CD4-positive, alpha-beta T cell (primary cell): ENCODE measurements at regions not wholly inside any gene's neighbourhood (a gene's known extent, or its start where the extent isn't known, plus 50 kb on each side); places are given as distances from the start of the nearest gene placed in this dataset.

Experiments used
- ATAC-seq: fragments of 200-7000 bp; cut with Tn5 transposase; one replicate; pipeline ENCODE4 v1.10.0; 2022; ENCODE audit warnings: mild to moderate bottlenecking; ENCODE audit not compliant: poor library complexity
- CTCF ChIA-PET: fragments of 350-600 bp; sonication (Branson Sonifier 250); formaldehyde crosslinking; loops from one replicate; lab custom pipeline; 2021; ENCODE audit warnings: antibody characterized with exemption, inconsistent platforms; lab: Charles Lee
- POLR2A ChIA-PET: fragments of 350-600 bp; sonication (Branson Sonifier 250); formaldehyde crosslinking; loops from one replicate; lab custom pipeline; 2021; ENCODE audit warnings: antibody characterized with exemption, inconsistent platforms; lab: Charles Lee
- DNase-seq, 14 experiments: peaks; one replicate each; pipeline ENCODE4 v3.0.0-alpha.2; 2013 to 2020; ENCODE audit warnings: mixed read lengths in 2 of 14
- H3K27ac ChIP-seq, 2 donors: one replicate each; pipeline versions ENCODE4 v1.5.1 to v1.7.0; 2013; ENCODE audit warnings: low read length in 2 of 2, low read depth in 1 of 2, mild to moderate bottlenecking in 1 of 2
- H3K27me3 ChIP-seq, 2 experiments: 1 replicate in 1 of 2; 2 replicates in 1 of 2; pipeline versions ENCODE4 v1.6.1 to v1.7.0; 2013; ENCODE audit warnings: low read length in 2 of 2, control low read depth in 1 of 2, mild to moderate bottlenecking in 1 of 2, moderate library complexity in 1 of 2; ENCODE audit not compliant: insufficient read depth in 2 of 2, control insufficient read depth in 1 of 2
- H3K36me3 ChIP-seq: one replicate; pipeline ENCODE4 v1.6.1; 2013; ENCODE audit warnings: low read length, control low read depth; ENCODE audit not compliant: insufficient read depth
- H3K4me1 ChIP-seq: one replicate; pipeline ENCODE4 v1.6.1; 2013; ENCODE audit warnings: low read length, control low read depth; ENCODE audit not compliant: insufficient read depth
- H3K4me3 ChIP-seq: one replicate; pipeline ENCODE4 v1.5.1; 2013; ENCODE audit warnings: mild to moderate bottlenecking, low read length, moderate library complexity
- H3K9me3 ChIP-seq, 2 experiments: 1 replicate in 1 of 2; 2 replicates in 1 of 2; pipeline versions ENCODE4 v1.6.1 to v1.7.0; 2013; ENCODE audit warnings: low read length in 2 of 2, mild to moderate bottlenecking in 2 of 2, control low read depth in 1 of 2, moderate library complexity in 1 of 2; ENCODE audit not compliant: control insufficient read depth in 1 of 2, insufficient read depth in 1 of 2
- H3K27ac Mint-ChIP-seq: one replicate; pipeline ENCODE4 v1.8.0; 2020; ENCODE audit warnings: mixed read lengths
- H3K27me3 Mint-ChIP-seq: one replicate; pipeline ENCODE4 v1.8.0; 2021; ENCODE audit warnings: mixed read lengths
- H3K36me3 Mint-ChIP-seq: one replicate; pipeline ENCODE4 v1.8.0; 2021; ENCODE audit warnings: low read depth, mixed read lengths
- H3K4me1 Mint-ChIP-seq: one replicate; pipeline ENCODE4 v1.8.0; 2021; ENCODE audit warnings: low read depth, mixed read lengths
- H3K4me3 Mint-ChIP-seq: one replicate; pipeline ENCODE4 v1.8.0; 2020; ENCODE audit warnings: mild to moderate bottlenecking, mixed read lengths
- H3K9me3 Mint-ChIP-seq: one replicate; pipeline ENCODE4 v1.8.0; 2020; ENCODE audit warnings: mixed read lengths
- intact Hi-C, 2 experiments: fragments of 100-400 bp; cut with DNase I in 1 of 2; cut with micrococcal nuclease in 1 of 2; formaldehyde crosslinking; loops; one replicate each; pipeline versions ENCODE4 v1.15.1 to v1.9.0; 2023 to 2025; cut with DNase I, micrococcal nuclease
- TF ChIP-seq, protein P1 (sequence below): fragments of 200-600 bp; IDR thresholded peaks from one replicate; pipeline ENCODE4 v1.8.0; 2022; ENCODE audit warnings: antibody characterized with exemption, mild to moderate bottlenecking

DNA sequence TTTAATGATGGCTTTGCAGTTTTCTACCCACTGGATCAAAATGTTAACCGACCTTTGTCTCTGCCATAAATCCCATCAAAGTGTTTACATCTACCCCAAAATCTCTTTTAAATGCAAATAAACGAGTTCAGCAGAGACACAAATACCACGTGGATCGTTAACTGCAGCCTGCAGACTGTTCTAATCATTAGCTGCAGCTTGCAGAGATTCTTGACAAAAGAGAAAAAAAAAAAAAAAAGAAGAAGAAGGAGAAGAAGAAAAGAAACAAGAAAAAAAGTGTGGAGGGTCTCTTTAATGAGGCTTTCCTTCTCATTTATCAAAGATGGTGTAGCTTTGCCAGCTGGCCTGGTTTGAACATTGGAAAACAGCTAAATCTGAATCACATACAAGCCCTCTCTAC lies 275.7 kb downstream of the NEDD1 start:
- CTCF ChIA-PET, result no interaction called here
- TF ChIP-seq, protein P1, sequence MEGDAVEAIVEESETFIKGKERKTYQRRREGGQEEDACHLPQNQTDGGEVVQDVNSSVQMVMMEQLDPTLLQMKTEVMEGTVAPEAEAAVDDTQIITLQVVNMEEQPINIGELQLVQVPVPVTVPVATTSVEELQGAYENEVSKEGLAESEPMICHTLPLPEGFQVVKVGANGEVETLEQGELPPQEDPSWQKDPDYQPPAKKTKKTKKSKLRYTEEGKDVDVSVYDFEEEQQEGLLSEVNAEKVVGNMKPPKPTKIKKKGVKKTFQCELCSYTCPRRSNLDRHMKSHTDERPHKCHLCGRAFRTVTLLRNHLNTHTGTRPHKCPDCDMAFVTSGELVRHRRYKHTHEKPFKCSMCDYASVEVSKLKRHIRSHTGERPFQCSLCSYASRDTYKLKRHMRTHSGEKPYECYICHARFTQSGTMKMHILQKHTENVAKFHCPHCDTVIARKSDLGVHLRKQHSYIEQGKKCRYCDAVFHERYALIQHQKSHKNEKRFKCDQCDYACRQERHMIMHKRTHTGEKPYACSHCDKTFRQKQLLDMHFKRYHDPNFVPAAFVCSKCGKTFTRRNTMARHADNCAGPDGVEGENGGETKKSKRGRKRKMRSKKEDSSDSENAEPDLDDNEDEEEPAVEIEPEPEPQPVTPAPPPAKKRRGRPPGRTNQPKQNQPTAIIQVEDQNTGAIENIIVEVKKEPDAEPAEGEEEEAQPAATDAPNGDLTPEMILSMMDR, result no peak

DNA sequence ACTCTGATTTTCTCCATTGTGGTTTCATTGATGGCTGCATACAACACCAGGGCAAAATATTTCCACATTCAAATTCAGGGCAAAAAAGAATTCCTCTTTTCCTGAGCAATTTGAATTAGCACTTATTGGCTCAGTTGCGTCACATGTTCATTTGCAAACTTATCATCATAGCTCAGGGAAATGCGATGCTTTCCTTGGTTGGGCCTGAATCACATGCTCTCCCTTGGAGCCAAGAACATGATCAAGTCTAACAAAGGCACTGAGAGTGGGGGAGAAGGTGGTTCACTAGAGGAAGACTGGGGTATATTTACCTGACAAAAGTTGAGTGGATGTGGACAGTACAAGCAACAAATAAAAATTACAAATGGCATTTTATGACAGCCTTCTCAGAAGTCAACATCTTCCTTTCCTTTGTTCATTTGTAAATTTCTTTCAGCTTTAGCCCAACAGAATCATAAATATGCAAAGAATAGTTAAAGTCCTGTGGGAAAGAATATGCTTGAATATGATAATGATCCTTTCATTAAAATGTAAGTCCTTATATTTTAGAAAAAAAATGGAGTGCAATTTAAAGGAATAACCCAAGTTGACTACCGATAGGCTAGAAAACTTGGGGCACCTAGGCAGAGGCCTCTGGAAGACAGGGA lies 277.2 kb downstream of the NEDD1 start:
- Mint-ChIP-seq H3K4me3 (no peak overlapping the region), H3K27me3 (peaks cover 6% of the 10 kb centered on the region), H3K9me3 (peaks cover 2% of the 10 kb centered on the region), H3K4me1 (no peaks in the 10 kb centered on the region), H3K36me3 (no peaks in the 10 kb centered on the region), H3K27ac (no peak overlapping the region)
- ChIA-PET POLR2A (no interaction called here), CTCF (no interaction called here)
- ATAC-seq, result no peak
- no peaks in the 10 kb centered on the region for H3K36me3 ChIP-seq
- no peaks in the 10 kb centered on the region for H3K4me1 ChIP-seq
- H3K27ac ChIP-seq, result no peak overlapping the region
- no peaks in the 10 kb centered on the region for H3K27me3 ChIP-seq
- H3K4me3 ChIP-seq, result no peak overlapping the region
- DNase-seq, result no peak
- no peaks in the 10 kb centered on the region for H3K9me3 ChIP-seq
- intact Hi-C loops, result no loop called here
- TF ChIP-seq, protein P1, result no peak

More for the DNA sequence above, 275.7 kb downstream of the NEDD1 start:
- Histone ChIP-seq H3K27ac (no peak overlapping the region), H3K27me3 (no peaks in the 10 kb centered on the region), H3K9me3 (no peaks in the 10 kb centered on the region), H3K4me1 (no peaks in the 10 kb centered on the region), H3K36me3 (no peaks in the 10 kb centered on the region), H3K4me3 (no peak overlapping the region)
- POLR2A ChIA-PET, result no interaction called here
- intact Hi-C loops, result no loop called here
- Mint-ChIP-seq H3K27me3 (peaks cover 6% of the 10 kb centered on the region), H3K9me3 (peaks cover 2% of the 10 kb centered on the region), H3K36me3 (no peaks in the 10 kb centered on the region), H3K4me3 (no peak overlapping the region), H3K4me1 (no peaks in the 10 kb centered on the region), H3K27ac (no peak overlapping the region)
- ATAC-seq (no peak), DNase-seq (no peak)

DNA sequence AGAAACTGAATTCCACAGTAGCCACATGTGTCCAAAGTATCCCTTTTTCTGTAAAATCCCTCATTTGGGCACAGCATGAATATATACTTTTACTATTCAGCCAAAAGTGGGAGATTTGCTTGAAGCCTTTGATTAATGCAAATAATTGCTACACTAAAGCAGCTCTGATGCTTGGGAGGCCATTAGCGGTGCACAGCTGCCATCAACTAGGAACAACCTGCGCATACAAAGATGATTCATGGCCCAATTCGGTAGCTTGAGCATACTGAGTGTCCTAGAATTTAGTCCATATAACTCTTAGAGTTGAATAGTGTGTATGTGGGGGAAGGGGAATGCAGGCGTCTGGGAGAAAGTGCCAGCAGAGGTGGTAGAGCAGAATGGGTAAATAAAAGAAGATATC lies 277.0 kb upstream of the RMST start:
- ATAC-seq, result no peak
- Histone ChIP-seq H3K9me3 (no peaks in the 10 kb centered on the region), H3K4me3 (no peak overlapping the region), H3K36me3 (no peaks in the 10 kb centered on the region), H3K4me1 (no peaks in the 10 kb centered on the region), H3K27me3 (no peaks in the 10 kb centered on the region), H3K27ac (no peak overlapping the region)
- TF ChIP-seq, protein P1, result no peak
- Mint-ChIP-seq H3K4me3 (no peak overlapping the region), H3K4me1 (no peaks in the 10 kb centered on the region), H3K9me3 (peaks cover 2% of the 10 kb centered on the region), H3K36me3 (no peaks in the 10 kb centered on the region), H3K27me3 (peaks cover 6% of the 10 kb centered on the region), H3K27ac (no peak overlapping the region)
- intact Hi-C loops, result no loop called here
- no peak for DNase-seq
- POLR2A ChIA-PET, result no interaction called here
- CTCF ChIA-PET, result no interaction called here
